GM18499 (cell line): ENCODE measurements at regions not wholly inside any gene's neighbourhood (a gene's known extent, or its start where the extent isn't known, plus 50 kb on each side); places are given as distances from the start of the nearest gene placed in this dataset.

Source experiments
- ATAC-seq: cut with Tn5 transposase; IDR thresholded peaks from one replicate; pipeline ENCODE4 v1.9.1; 2021; ENCODE audit warnings: moderate number of reproducible peaks; ENCODE audit not compliant: insufficient read depth, unreplicated experiment

GRCh38 chr2:8279506-8279905, 402.4 kb upstream of the ID2 start:
- ATAC-seq: no peak

DNA sequence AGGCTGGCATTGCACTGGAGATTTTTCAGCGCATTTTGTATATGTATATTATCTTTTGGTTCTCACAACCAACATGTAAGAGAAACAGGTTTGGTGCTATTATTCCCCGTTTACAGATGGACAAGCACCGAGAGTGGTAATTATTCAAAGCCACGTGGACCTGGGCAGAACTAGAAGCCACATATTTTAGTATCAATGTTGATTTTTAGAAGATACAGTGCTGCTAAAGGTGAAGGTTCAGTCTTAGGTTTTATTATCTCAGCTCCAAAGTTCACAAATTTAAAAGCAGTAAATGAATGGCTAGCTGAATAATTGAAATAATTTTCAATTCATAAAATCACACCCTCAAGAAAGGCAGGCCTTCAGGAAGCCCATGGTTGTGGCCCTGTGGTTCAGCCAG, 400.6 kb upstream of the ID2 start:
- no peak for ATAC-seq

DNA sequence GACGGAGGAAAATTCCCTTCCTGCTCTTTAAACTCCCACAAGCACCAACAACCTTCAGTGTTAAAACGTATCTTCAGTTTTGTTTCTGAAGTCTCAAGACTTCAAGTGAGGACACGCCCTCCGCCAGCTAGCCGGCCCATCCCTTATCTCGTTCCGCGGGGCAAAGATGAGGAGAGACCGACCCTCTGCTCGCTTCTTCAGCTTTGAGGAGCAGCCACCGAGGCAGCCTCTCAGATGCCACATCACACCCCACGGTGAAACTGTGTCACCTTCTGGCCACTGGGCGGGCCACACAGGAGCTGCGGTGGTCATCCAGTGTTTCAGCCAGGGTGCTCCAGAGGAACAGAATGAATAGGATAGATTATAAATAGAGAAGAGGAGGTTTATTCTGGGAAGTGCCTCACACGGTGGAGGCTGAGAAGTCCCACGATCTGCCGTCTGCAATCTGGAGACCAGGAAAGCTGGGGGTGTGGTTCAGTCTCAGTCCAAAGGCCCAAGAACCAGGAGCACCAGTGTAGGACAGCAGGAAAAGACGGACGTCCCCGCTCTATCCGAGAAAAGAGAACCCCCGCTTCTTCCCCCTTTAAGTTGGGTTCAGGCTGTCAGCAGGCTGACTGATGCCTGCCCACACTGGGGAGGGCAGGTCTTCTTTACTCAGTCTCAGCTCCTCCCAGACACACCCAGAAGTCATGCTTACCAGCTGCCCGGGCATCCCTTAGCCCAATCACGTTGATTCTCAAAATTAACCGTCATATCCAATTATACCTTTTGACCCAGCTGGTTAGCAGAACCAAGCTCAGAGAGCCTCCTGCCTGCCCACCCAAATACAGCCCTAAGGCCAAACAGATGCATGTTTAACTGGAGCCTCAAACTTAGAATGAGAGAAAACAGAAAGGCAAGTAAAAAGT, 399.7 kb upstream of the ID2 start:
- ATAC-seq: no peak

GRCh38 chr2:8282858-8283252, 399.0 kb upstream of the ID2 start:
- no peak for ATAC-seq

DNA sequence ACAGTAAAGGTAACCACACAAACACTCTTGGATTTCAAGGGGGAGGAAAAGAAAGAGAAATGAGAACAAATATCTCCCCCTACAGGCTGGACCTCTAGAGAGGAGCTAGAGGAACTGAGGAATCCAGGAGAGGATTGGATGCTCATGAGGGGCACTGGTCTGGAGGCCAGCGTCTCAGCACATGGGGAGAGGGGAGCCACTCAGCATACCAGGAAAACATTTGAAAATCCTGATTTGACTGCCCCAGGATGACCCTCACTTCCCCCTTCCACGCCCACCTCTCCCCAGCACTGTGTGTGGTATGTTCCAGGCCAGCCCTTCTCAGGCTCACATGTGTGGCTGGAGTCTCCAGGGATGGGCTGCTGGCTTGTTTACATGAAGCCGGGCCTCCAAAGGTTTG, 396.8 kb upstream of the ID2 start:
- no peak for ATAC-seq

GRCh38 chr2:8285898-8286297, 396.0 kb upstream of the ID2 start:
- ATAC-seq: no peak

DNA sequence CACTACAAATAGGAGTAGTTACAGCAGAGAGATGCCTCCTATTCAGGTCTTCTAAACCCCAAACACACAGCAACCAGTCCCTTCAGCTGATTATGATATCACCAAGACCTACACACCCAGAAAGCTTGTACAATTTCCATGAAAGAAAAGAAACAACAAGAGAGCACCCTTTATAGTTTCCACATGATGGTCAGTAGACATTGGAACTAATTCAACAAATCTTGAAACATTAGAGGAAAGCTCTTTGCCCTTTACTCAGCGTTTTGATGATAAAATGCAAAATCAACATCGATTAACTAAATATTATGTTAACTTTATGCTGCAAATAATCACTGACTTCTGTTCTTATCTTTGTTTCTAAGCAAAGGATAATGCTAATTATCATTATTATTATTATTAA, 393.6 kb upstream of the ID2 start:
- no peak for ATAC-seq

DNA sequence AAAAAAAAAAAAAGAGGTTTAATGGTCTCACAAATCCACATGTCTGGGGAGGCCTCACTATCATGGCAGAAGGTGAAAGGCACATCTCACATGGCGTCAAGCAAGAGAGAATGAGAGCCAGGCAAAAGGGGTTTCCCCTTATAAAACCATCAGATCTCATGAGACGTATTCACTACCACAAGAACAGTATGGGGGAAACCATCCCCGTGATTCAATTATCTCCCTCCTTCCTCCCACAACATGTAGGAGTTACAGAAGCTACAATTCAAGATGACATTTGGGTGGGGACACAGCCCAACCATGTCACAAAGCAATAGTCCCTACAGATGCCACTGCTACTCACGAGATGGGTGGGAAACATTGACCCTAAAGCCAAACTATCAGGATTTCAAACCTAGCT, 392.7 kb upstream of the ID2 start:
- no peak for ATAC-seq

DNA sequence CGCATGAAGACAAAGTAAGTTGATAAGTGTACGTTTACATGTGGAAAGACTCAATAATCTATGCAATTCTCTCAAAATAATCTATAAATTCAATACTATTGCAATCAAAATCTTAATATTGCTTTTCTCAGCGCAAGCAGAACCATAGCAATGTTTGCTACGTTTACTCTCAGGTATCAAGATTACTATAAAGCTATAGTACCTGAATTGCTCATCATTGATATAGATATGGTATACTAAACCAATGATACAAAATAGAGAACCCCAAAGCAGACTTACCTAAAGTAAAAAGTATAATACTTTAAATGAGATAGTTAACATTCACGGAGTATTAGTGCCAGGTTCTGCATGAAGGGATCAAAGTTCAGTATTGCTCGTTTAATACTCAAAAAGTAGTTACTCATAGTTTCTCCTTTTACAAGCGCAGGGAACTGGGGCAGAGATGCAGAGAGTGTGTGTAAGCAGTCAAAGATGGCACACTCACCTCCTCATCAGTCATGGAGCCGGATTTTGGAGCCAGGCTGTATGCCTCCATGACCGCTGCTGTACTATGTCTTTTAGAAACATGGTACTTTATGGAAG, 391.0 kb upstream of the ID2 start:
- no peak for ATAC-seq

GRCh38 chr2:8296306-8296705, 385.6 kb upstream of the ID2 start:
- ATAC-seq: no peak

GRCh38 chr2:8297376-8298231, 384.3 kb upstream of the ID2 start:
- no peak for ATAC-seq

DNA sequence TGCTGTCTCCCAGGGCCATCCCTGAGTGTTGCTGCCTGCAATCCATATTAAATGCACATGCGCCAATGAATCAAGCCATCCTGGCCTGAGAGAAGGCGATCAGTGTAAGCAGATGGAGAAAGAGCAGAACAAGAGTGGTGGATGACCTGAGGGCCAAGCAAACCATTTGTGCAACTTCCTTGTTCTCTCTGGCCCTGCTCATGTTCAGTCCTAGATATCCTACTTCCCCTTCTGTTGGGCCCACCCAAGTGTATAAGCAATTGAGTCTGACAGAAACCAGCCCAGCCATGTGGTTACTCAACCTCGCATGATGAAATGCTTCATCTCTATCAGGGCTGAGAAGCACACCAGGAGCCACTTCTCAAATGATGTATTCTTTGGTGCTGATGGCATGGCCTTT, 383.1 kb upstream of the ID2 start:
- no peak for ATAC-seq

DNA sequence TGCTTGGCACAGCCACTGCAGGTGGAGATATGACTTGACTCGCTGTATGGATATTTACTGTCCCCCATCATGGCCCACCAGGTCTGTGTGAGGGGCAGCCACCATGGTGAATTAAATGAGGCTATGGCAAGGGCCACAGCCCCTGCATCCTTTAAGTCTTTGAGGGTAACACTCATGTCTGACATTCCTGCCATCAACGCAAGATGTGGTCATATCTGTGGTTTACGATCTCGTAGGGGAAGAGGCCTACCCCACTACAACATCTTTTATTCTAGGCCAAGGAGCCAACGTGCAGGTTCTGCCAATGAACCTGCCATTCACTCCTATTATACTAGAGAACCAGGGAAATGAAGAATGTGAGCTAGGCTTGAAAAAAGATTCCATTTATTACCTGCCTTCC, 381.6 kb upstream of the ID2 start:
- no peak for ATAC-seq

- ATAC-seq: no peak
Measured at GRCh38 chr2:8300905-8301304, 381.0 kb upstream of the ID2 start.

GRCh38 chr2:8303322-8303832, 378.5 kb upstream of the ID2 start:
- peak; percentile 38 for ATAC-seq

DNA sequence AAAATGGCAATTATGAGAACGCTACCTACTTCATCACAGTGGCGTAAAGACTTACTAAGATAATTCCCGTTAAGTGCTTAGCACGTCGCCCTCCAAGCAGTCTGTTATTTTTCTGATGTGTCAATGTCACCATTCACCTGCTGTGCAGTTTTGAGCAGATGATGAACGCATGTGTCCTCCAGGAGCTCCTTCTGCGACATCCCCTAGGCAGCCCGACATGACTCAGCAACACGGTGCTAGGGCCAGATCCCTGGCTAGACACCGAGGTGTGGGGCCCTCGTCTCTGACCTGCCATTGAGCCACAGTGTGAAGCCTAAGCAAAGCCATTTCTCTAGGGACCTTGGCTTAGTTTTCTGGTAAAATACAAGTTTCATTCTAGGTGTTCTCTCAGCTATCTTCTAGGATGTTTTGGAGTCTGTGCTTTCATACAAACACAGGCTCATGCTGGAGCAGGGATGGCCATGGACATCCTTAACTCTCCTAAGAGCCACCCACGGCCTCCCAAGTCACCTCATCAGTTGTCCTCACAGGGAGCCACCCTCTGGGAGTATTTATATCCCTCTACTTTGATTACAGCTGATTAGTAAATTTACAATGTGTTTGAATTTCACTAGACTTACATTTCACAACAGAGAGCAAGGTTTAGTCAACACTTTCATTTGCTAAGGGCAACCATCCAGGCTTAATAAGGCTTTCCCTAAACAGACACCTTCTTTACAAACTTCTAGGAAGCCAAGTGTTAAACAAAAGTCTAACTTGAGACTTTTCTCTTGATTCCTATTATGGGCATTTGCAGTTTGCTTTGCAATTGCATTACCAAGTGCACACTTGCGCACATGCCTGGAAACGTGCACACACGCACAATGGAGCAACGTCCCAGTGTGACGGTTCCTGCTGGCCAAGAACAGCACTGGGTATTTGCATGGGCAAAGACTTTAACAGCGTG, 376.8 kb upstream of the ID2 start:
- ATAC-seq: no peak

GRCh38 chr2:8306530-8307351, 375.1 kb upstream of the ID2 start:
- ATAC-seq: no peak

DNA sequence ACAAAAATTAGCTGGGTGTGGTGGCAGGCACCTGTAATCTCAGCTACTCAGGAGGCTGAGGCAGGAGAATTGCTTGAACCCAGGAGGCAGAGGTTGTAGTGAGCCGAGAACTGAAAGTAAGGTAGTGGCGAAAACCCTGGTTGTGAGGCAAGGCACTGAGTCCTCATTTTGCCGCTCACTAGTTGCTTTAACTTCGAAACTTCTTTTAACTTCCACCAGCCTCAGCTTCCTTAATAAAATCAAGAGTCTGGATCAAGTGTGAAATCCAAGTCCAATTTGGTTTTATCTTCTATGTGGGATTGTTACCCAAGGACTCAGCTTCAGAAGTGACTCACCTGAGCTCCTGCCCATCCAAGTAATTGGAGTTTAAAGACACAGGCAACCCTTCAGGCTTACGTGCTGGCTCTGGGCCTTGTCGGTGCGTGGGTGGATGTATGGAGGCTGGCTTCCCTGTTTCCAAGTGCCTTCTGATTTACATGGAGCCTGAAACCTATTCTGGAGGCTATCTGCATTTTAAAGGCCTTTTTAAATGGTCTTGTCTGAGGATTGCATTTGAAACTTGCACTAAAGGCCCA, 374.2 kb upstream of the ID2 start:
- ATAC-seq: no peak

- ATAC-seq: no peak
Measured at GRCh38 chr2:8309131-8309530, 372.7 kb upstream of the ID2 start.
